SU-DHL-6 (cell line): ENCODE measurements at regions not wholly inside any gene's neighbourhood (a gene's known extent, or its start where the extent isn't known, plus 50 kb on each side); places are given as distances from the start of the nearest gene placed in this dataset.

ENCODE experiments used
- H2AFZ ChIP-seq: fragments of 200-600 bp; sonication (generic); 2 replicates; pipeline ENCODE4 v1.6.1; 2014; ENCODE audit warnings: low read depth, mild to moderate bottlenecking, moderate library complexity, mixed read lengths, antibody characterized with exemption, low read length; ENCODE audit not compliant: severe bottlenecking
- H3F3A ChIP-seq: fragments of 200-600 bp; shearing (Covaris generic); 2 replicates; pipeline ENCODE4 v1.6.0; 2016; ENCODE audit warnings: antibody characterized with exemption, mild to moderate bottlenecking; ENCODE audit not compliant: insufficient read depth
- H3K27ac ChIP-seq: fragments of 200-600 bp; sonication (generic); 2 replicates; pipeline ENCODE4 v1.5.1; 2016; ENCODE audit warnings: low read depth, mild to moderate bottlenecking, low read length, moderate library complexity, mixed read lengths
- H3K27me3 ChIP-seq: fragments of 200-600 bp; sonication (generic), shearing (Covaris generic); 2 replicates; pipeline ENCODE4 v1.6.0; 2014; ENCODE audit warnings: mild to moderate bottlenecking, low read length
- H3K36me3 ChIP-seq: fragments of 200-600 bp; sonication (generic); 2 replicates; pipeline ENCODE4 v1.6.1; 2014; ENCODE audit warnings: mild to moderate bottlenecking, low read length, mixed read lengths
- H3K4me2 ChIP-seq: fragments of 300-600, 200-600 bp; shearing (Covaris generic), sonication (generic); 2 replicates; pipeline ENCODE4 v1.6.0; 2014; ENCODE audit warnings: low read length, low read depth, mild to moderate bottlenecking; ENCODE audit not compliant: poor library complexity, severe bottlenecking
- H3K4me3 ChIP-seq: fragments of 200-600 bp; sonication (generic); 2 replicates; pipeline ENCODE4 v1.5.1; 2014; ENCODE audit warnings: antibody characterized with exemption, low read length, mild to moderate bottlenecking, mixed read lengths; ENCODE audit not compliant: insufficient read depth, poor library complexity, severe bottlenecking
- H3K79me2 ChIP-seq: fragments of 200-600 bp; sonication (generic); 2 replicates; pipeline ENCODE4 v1.6.1; 2014; ENCODE audit warnings: mild to moderate bottlenecking, low read length, moderate library complexity; ENCODE audit not compliant: insufficient read depth
- H3K9ac ChIP-seq: fragments of 200-600 bp; sonication (generic); 2 replicates; pipeline ENCODE4 v1.7.0; 2014; ENCODE audit warnings: mild to moderate bottlenecking, low read length
- H3K9me2 ChIP-seq: fragments of 200-600 bp; sonication (generic); replicated peaks from 2 replicates; pipeline ENCODE4 v1.6.1; 2014; ENCODE audit warnings: low read length; ENCODE audit not compliant: insufficient read depth
- H3K9me3 ChIP-seq: fragments of 200-600 bp; sonication (generic); 2 replicates; pipeline ENCODE4 v1.6.1; 2014; ENCODE audit warnings: low read length, mixed read lengths; ENCODE audit not compliant: insufficient read depth
- H4K20me1 ChIP-seq: fragments of 200-600 bp; sonication (generic); 2 replicates; pipeline ENCODE4 v1.6.1; 2014; ENCODE audit warnings: low read depth, mild to moderate bottlenecking, antibody characterized with exemption, low read length, moderate library complexity, mixed read lengths
- CTCF ChIP-seq: fragments of 200-600 bp; sonication (generic); IDR thresholded peaks from one replicate; pipeline ENCODE4 v1.5.1; 2017; ENCODE audit warnings: antibody characterized with exemption, mild to moderate bottlenecking, low read length, moderate library complexity; ENCODE audit not compliant: insufficient read depth, poor library complexity, severe bottlenecking
- EZH2phosphoT487 ChIP-seq: fragments of 200-600 bp; sonication (generic), shearing (Covaris generic); conservative IDR thresholded peaks from 2 replicates; pipeline ENCODE4 v1.6.1; 2018; ENCODE audit warnings: mild to moderate bottlenecking, antibody characterized with exemption, low read length, moderate library complexity, mixed read lengths

GRCh38 chr5:56538580-56538979 lies 276.8 kb upstream of the MAP3K1 start:
- H3K9me3 ChIP-seq: no peaks in the 10 kb centered on the region
- H3K4me2 ChIP-seq: no peak overlapping the region
- no peak overlapping the region for H3K4me3 ChIP-seq
- no peaks in the 10 kb centered on the region for H3K9me2 ChIP-seq
- no peaks in the 10 kb centered on the region for H3F3A ChIP-seq
- no peaks in the 10 kb centered on the region for H3K36me3 ChIP-seq
- H3K9ac ChIP-seq: no peak overlapping the region
- no peaks in the 10 kb centered on the region for H3K79me2 ChIP-seq
- H3K27ac ChIP-seq: no peak overlapping the region
- no peaks in the 10 kb centered on the region for H4K20me1 ChIP-seq
- no peaks in the 10 kb centered on the region for H3K27me3 ChIP-seq
- no peak overlapping the region for H2AFZ ChIP-seq
- TF ChIP-seq CTCF: no peak
- no peak for TF ChIP-seq EZH2phosphoT487

GRCh38 chr5:56535347-56535746 lies 280.0 kb upstream of the MAP3K1 start:
- Histone ChIP-seq H3K36me3 (no peaks in the 10 kb centered on the region), H3F3A (no peaks in the 10 kb centered on the region), H3K27ac (no peak overlapping the region), H3K4me2 (no peak overlapping the region), H3K9me2 (no peaks in the 10 kb centered on the region), H3K9ac (no peak overlapping the region), H3K79me2 (no peaks in the 10 kb centered on the region), H3K4me3 (no peak overlapping the region), H3K27me3 (no peaks in the 10 kb centered on the region), H4K20me1 (no peaks in the 10 kb centered on the region), H2AFZ (no peak overlapping the region), H3K9me3 (no peaks in the 10 kb centered on the region)
- no peak for TF ChIP-seq CTCF
- TF ChIP-seq EZH2phosphoT487: no peak

- Histone ChIP-seq H3K4me3 (no peak overlapping the region), H3K9me2 (no peaks in the 10 kb centered on the region), H4K20me1 (no peaks in the 10 kb centered on the region), H3K9me3 (no peaks in the 10 kb centered on the region), H3K27ac (no peak overlapping the region), H3K4me2 (no peak overlapping the region), H3K79me2 (no peaks in the 10 kb centered on the region), H2AFZ (no peak overlapping the region), H3F3A (no peaks in the 10 kb centered on the region), H3K36me3 (no peaks in the 10 kb centered on the region), H3K9ac (no peak overlapping the region), H3K27me3 (no peaks in the 10 kb centered on the region)
- no peak for TF ChIP-seq EZH2phosphoT487
- no peak for TF ChIP-seq CTCF
Measured at GRCh38 chr5:56534102-56534829, 281.1 kb upstream of the MAP3K1 start.

- no peaks in the 10 kb centered on the region for H3K9me3 ChIP-seq
- H3K27ac ChIP-seq: no peak overlapping the region
- H3K27me3 ChIP-seq: no peaks in the 10 kb centered on the region
- no peaks in the 10 kb centered on the region for H3K36me3 ChIP-seq
- H3K79me2 ChIP-seq: no peaks in the 10 kb centered on the region
- TF ChIP-seq EZH2phosphoT487 (no peak), CTCF (no peak)
- H3K9ac ChIP-seq: no peak overlapping the region
- no peak overlapping the region for H3K4me3 ChIP-seq
- H3F3A ChIP-seq: no peaks in the 10 kb centered on the region
- no peaks in the 10 kb centered on the region for H3K9me2 ChIP-seq
- H3K4me2 ChIP-seq: no peak overlapping the region
- no peaks in the 10 kb centered on the region for H4K20me1 ChIP-seq
- no peak overlapping the region for H2AFZ ChIP-seq
Measured at GRCh38 chr5:56532466-56532865, 282.9 kb upstream of the MAP3K1 start.
